H1 (cell line): ENCODE measurements at regions not wholly inside any gene's neighbourhood (a gene's known extent, or its start where the extent isn't known, plus 50 kb on each side); places are given as distances from the start of the nearest gene placed in this dataset.

Experiments
- CHD2 ChIP-seq: IDR thresholded peaks from 2 replicates; pipeline ENCODE4 v1.6.1; 2012; ENCODE audit warnings: low read length, improper control_type of control experiment
- RNF2 ChIP-seq: fragments of 200-900, 300-1000 bp; sonication (generic); IDR thresholded peaks from 2 replicates; pipeline ENCODE4 v1.7.1; 2016; ENCODE audit warnings: borderline replicate concordance, low read depth, mild to moderate bottlenecking, antibody characterized with exemption, low read length; ENCODE audit not compliant: poor library complexity, severe bottlenecking; ENCODE audit errors: missing control alignments
- SAP30 ChIP-seq: fragments of 300-600 bp; sonication (generic); IDR thresholded peaks from 2 replicates; pipeline ENCODE4 v1.7.1; 2012; ENCODE audit warnings: low read length, moderate library complexity, mild to moderate bottlenecking, inconsistent platforms; ENCODE audit not compliant: insufficient read depth, insufficient replicate concordance
- SP2 ChIP-seq: IDR thresholded peaks from 2 replicates; pipeline ENCODE4 v1.6.1; 2012; ENCODE audit warnings: mild to moderate bottlenecking, low read length, inconsistent platforms
- TBP ChIP-seq: IDR thresholded peaks from 2 replicates; pipeline ENCODE4 v1.6.1; 2011; ENCODE audit warnings: low read depth, low read length, improper control_type of control experiment
- TF ChIP-seq, protein P1 (sequence below): fragments of 300-600 bp; sonication (generic); IDR thresholded peaks from 2 replicates; pipeline ENCODE4 v1.7.1; 2012; ENCODE audit warnings: low read length, moderate library complexity, mild to moderate bottlenecking, inconsistent platforms; ENCODE audit not compliant: insufficient replicate concordance

DNA sequence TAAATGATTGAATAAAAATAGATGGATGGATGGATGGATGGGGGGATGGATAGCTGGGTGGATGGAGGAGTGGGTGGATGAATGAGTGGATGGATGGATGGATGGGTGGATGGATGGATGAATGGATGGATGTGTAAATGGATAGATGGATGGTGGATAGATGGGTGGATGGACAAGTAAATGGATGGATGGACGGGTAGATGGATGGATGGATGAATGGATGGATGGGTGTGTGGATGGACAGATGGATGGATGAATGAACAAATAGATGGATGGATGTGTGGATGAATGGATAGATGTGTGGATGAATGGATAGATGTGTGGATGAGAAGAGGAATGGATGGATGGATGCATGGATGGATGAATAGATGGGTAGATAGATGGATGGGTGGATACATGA lies 490.8 kb downstream of the VRK1 start (continued):
- TF ChIP-seq, protein P1, sequence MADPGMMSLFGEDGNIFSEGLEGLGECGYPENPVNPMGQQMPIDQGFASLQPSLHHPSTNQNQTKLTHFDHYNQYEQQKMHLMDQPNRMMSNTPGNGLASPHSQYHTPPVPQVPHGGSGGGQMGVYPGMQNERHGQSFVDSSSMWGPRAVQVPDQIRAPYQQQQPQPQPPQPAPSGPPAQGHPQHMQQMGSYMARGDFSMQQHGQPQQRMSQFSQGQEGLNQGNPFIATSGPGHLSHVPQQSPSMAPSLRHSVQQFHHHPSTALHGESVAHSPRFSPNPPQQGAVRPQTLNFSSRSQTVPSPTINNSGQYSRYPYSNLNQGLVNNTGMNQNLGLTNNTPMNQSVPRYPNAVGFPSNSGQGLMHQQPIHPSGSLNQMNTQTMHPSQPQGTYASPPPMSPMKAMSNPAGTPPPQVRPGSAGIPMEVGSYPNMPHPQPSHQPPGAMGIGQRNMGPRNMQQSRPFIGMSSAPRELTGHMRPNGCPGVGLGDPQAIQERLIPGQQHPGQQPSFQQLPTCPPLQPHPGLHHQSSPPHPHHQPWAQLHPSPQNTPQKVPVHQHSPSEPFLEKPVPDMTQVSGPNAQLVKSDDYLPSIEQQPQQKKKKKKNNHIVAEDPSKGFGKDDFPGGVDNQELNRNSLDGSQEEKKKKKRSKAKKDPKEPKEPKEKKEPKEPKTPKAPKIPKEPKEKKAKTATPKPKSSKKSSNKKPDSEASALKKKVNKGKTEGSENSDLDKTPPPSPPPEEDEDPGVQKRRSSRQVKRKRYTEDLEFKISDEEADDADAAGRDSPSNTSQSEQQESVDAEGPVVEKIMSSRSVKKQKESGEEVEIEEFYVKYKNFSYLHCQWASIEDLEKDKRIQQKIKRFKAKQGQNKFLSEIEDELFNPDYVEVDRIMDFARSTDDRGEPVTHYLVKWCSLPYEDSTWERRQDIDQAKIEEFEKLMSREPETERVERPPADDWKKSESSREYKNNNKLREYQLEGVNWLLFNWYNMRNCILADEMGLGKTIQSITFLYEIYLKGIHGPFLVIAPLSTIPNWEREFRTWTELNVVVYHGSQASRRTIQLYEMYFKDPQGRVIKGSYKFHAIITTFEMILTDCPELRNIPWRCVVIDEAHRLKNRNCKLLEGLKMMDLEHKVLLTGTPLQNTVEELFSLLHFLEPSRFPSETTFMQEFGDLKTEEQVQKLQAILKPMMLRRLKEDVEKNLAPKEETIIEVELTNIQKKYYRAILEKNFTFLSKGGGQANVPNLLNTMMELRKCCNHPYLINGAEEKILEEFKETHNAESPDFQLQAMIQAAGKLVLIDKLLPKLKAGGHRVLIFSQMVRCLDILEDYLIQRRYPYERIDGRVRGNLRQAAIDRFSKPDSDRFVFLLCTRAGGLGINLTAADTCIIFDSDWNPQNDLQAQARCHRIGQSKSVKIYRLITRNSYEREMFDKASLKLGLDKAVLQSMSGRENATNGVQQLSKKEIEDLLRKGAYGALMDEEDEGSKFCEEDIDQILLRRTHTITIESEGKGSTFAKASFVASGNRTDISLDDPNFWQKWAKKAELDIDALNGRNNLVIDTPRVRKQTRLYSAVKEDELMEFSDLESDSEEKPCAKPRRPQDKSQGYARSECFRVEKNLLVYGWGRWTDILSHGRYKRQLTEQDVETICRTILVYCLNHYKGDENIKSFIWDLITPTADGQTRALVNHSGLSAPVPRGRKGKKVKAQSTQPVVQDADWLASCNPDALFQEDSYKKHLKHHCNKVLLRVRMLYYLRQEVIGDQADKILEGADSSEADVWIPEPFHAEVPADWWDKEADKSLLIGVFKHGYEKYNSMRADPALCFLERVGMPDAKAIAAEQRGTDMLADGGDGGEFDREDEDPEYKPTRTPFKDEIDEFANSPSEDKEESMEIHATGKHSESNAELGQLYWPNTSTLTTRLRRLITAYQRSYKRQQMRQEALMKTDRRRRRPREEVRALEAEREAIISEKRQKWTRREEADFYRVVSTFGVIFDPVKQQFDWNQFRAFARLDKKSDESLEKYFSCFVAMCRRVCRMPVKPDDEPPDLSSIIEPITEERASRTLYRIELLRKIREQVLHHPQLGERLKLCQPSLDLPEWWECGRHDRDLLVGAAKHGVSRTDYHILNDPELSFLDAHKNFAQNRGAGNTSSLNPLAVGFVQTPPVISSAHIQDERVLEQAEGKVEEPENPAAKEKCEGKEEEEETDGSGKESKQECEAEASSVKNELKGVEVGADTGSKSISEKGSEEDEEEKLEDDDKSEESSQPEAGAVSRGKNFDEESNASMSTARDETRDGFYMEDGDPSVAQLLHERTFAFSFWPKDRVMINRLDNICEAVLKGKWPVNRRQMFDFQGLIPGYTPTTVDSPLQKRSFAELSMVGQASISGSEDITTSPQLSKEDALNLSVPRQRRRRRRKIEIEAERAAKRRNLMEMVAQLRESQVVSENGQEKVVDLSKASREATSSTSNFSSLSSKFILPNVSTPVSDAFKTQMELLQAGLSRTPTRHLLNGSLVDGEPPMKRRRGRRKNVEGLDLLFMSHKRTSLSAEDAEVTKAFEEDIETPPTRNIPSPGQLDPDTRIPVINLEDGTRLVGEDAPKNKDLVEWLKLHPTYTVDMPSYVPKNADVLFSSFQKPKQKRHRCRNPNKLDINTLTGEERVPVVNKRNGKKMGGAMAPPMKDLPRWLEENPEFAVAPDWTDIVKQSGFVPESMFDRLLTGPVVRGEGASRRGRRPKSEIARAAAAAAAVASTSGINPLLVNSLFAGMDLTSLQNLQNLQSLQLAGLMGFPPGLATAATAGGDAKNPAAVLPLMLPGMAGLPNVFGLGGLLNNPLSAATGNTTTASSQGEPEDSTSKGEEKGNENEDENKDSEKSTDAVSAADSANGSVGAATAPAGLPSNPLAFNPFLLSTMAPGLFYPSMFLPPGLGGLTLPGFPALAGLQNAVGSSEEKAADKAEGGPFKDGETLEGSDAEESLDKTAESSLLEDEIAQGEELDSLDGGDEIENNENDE, result no peak
- TF ChIP-seq CHD2 (no peak), SP2 (no peak), RNF2 (no peak), SAP30 (no peak), TBP (no peak)
